ENCODE measurements at regions not wholly inside any gene's neighbourhood (a gene's known extent, or its start where the extent isn't known, plus 50 kb on each side); places are given as distances from the start of the nearest gene placed in this dataset.

DNA sequence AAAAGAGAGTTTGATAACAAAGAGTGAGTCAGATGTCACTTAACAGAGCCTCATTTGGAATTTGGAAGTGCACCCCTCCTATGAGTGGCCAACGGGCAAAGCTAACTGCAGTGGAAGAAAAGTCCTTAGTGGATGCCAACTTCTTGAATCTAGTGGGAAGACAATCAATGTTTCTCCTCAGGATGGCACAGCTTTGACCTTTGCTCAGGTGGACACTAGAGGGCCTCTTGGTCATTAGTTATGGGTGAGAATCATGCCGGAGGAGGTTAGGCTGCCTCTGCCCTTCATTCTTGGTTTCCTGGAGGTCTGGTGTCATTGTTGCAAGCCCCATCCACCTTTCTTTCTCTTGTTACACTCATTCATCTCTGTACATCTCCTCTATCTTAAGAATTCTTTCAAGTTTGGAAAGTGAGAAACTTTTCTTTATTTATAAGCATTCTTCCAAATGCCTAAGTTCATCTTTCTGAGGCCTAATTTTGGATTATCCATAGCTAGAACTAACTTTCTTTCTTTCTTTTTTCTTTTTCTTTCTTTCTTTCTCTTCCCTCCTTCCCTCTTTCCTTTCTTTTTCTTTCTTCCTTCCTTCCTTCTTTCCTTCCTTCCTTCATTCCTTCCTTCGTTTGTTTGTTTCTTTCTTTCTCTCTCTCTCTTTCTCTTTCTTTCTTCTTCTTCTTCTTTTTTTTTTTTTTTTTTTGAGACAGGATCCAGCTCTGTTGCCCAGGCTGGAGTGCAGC is 327.2 kb upstream of the TSHZ3 start:
- TF ChIP-seq, protein P1, sequence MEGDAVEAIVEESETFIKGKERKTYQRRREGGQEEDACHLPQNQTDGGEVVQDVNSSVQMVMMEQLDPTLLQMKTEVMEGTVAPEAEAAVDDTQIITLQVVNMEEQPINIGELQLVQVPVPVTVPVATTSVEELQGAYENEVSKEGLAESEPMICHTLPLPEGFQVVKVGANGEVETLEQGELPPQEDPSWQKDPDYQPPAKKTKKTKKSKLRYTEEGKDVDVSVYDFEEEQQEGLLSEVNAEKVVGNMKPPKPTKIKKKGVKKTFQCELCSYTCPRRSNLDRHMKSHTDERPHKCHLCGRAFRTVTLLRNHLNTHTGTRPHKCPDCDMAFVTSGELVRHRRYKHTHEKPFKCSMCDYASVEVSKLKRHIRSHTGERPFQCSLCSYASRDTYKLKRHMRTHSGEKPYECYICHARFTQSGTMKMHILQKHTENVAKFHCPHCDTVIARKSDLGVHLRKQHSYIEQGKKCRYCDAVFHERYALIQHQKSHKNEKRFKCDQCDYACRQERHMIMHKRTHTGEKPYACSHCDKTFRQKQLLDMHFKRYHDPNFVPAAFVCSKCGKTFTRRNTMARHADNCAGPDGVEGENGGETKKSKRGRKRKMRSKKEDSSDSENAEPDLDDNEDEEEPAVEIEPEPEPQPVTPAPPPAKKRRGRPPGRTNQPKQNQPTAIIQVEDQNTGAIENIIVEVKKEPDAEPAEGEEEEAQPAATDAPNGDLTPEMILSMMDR (IDR thresholded peaks at IDR 0.05) = peak in 1 of 5 experiments; percentile 14
- TF ChIP-seq POLR2A (IDR thresholded peaks at IDR 0.05) = no peak

Data from transverse colon (tissue), 3 donors.